H1 (cell line): ENCODE measurements at regions not wholly inside any gene's neighbourhood (a gene's known extent, or its start where the extent isn't known, plus 50 kb on each side); places are given as distances from the start of the nearest gene placed in this dataset.

Source experiments
- CTCF ChIA-PET: fragments of 300-600 bp; sonication (Branson Sonifier 250); formaldehyde crosslinking; loops from one replicate; lab custom pipeline; 2021; ENCODE audit not compliant: partially characterized antibody; lab: Charles Lee
- POLR2A ChIA-PET: fragments of 300-600 bp; sonication (Branson Sonifier 250); formaldehyde crosslinking; loops from one replicate; lab custom pipeline; 2021; ENCODE audit warnings: inconsistent platforms; ENCODE audit not compliant: partially characterized antibody; lab: Charles Lee
- DNase-seq, 2 experiments: peaks; one replicate each; pipeline versions ENCODE4 v3.0.0 to v3.0.0-alpha.2; 2010 to 2022; ENCODE audit warnings: low spot score in 2 of 2, low read depth in 1 of 2, mixed read lengths in 1 of 2
- FAIRE-seq: peaks from 2 replicates; lab custom pipeline; 2011; peaks lifted over from hg19 to GRCh38; lab: Jason Lieb, UNC
- H2AFZ ChIP-seq: 2 replicates; pipeline ENCODE4 v1.8.1; 2012; ENCODE audit warnings: low read length, inconsistent platforms
- H2AK5ac ChIP-seq: 2 replicates; pipeline ENCODE4 v1.6.1; 2013; ENCODE audit warnings: low read depth, low read length
- H2BK120ac ChIP-seq: replicated peaks from 2 replicates; pipeline ENCODE3; 2013; ENCODE audit warnings: low read depth, low read length, inconsistent platforms
- H2BK12ac ChIP-seq: 2 replicates; pipeline ENCODE4 v1.6.1; 2013; ENCODE audit warnings: low read depth, low read length
- H2BK15ac ChIP-seq: 2 replicates; pipeline ENCODE4 v1.6.1; 2013; ENCODE audit warnings: low read length
- H2BK20ac ChIP-seq: 2 replicates; pipeline ENCODE4 v1.6.1; 2013; ENCODE audit warnings: low read length
- H2BK5ac ChIP-seq: 2 replicates; pipeline ENCODE4 v1.6.1; 2013; ENCODE audit warnings: low read depth, low read length
- H3K14ac ChIP-seq: 2 replicates; pipeline ENCODE4 v1.6.1; 2013; ENCODE audit warnings: inconsistent platforms; ENCODE audit not compliant: insufficient read length
- H3K18ac ChIP-seq: 2 replicates; pipeline ENCODE4 v1.6.1; 2013; ENCODE audit warnings: low read length; ENCODE audit errors: extremely low read depth
- H3K23ac ChIP-seq: 2 replicates; pipeline ENCODE4 v1.6.1; 2013; ENCODE audit warnings: inconsistent platforms; ENCODE audit not compliant: insufficient read length
- H3K23me2 ChIP-seq: 2 replicates; pipeline ENCODE4 v1.6.1; 2013; ENCODE audit warnings: low read depth, low read length
- H3K27ac ChIP-seq: 2 replicates; pipeline ENCODE4 v1.6.1; 2011; ENCODE audit warnings: low read depth, low read length, inconsistent platforms
- H3K27me3 ChIP-seq, 4 experiments: replicated peaks in 1 of 4; 1 replicate in 1 of 4; 2 replicates in 3 of 4; pipeline versions ENCODE4 v1.6.1 to v1.8.1; 2011 to 2013; ENCODE audit warnings: low read length in 3 of 4, mild to moderate bottlenecking in 3 of 4, inconsistent platforms in 2 of 4, mixed read lengths in 2 of 4, moderate library complexity in 1 of 4; ENCODE audit not compliant: control insufficient read depth in 3 of 4, insufficient read depth in 3 of 4; ENCODE audit errors: extremely low read depth in 1 of 4
- H3K36me3 ChIP-seq, 4 experiments: 2 replicates each; pipeline versions ENCODE4 v1.6.1 to v1.8.1; 2011 to 2013; ENCODE audit warnings: mild to moderate bottlenecking in 4 of 4, low read length in 3 of 4, moderate library complexity in 2 of 4, control low read depth in 1 of 4, inconsistent platforms in 1 of 4; ENCODE audit not compliant: insufficient read depth in 4 of 4, control insufficient read depth in 2 of 4
- H3K4ac ChIP-seq: replicated peaks from 2 replicates; pipeline ENCODE3; 2013; ENCODE audit warnings: low read length, low read depth, mixed read lengths, inconsistent platforms; ENCODE audit not compliant: insufficient read length
- H3K4me1 ChIP-seq, 4 experiments: replicated peaks in 1 of 4; 1 replicate in 1 of 4; 2 replicates in 3 of 4; pipeline versions ENCODE4 v1.6.1 to v1.8.1; 2011 to 2013; ENCODE audit warnings: low read length in 3 of 4, inconsistent platforms in 2 of 4, mixed read lengths in 1 of 4; ENCODE audit not compliant: insufficient read depth in 4 of 4, control insufficient read depth in 3 of 4
- H3K4me2 ChIP-seq, 2 experiments: 2 replicates each; pipeline versions ENCODE4 v1.6.1 to v1.8.1; 2011 to 2013; ENCODE audit warnings: low read depth in 2 of 2, low read length in 2 of 2, control low read depth in 1 of 2, inconsistent platforms in 1 of 2, mild to moderate bottlenecking in 1 of 2; ENCODE audit not compliant: insufficient read depth in 1 of 2
- H3K4me3 ChIP-seq, 4 experiments: fragments of 200-600, 300-600 bp in 1 of 4; sonication (generic), shearing (Covaris generic), sonication (Bioruptor Twin) in 1 of 4; 2 replicates each; pipeline versions ENCODE4 v1.5.1 to v1.8.1; 2011 to 2016; ENCODE audit warnings: low read length in 4 of 4, low read depth in 3 of 4, control low read depth in 2 of 4, inconsistent platforms in 2 of 4, mild to moderate bottlenecking in 2 of 4, mixed read lengths in 1 of 4, moderate library complexity in 1 of 4; ENCODE audit not compliant: insufficient read depth in 2 of 4; ENCODE audit errors: extremely low read depth in 1 of 4
- H3K56ac ChIP-seq: replicated peaks from 2 replicates; pipeline ENCODE3; 2013; ENCODE audit warnings: low read depth, mild to moderate bottlenecking, mixed read lengths, low read length, inconsistent platforms; ENCODE audit not compliant: insufficient read length
- H3K79me1 ChIP-seq: 2 replicates; pipeline ENCODE4 v1.6.1; 2013; ENCODE audit warnings: low read depth, low read length, control low read depth
- H3K79me2 ChIP-seq, 2 experiments: 2 replicates each; pipeline versions ENCODE4 v1.6.1 to v1.8.1; 2012 to 2013; ENCODE audit warnings: low read length in 2 of 2, mild to moderate bottlenecking in 2 of 2, inconsistent platforms in 1 of 2; ENCODE audit not compliant: insufficient read depth in 2 of 2, control insufficient read depth in 1 of 2
- H3K9ac ChIP-seq, 4 experiments: replicated peaks in 1 of 4; 1 replicate in 1 of 4; 2 replicates in 3 of 4; pipeline versions ENCODE4 v1.6.1 to v1.8.1; 2011 to 2013; ENCODE audit warnings: low read depth in 3 of 4, low read length in 3 of 4, control low read depth in 2 of 4, mild to moderate bottlenecking in 2 of 4, moderate library complexity in 2 of 4, inconsistent platforms in 1 of 4; ENCODE audit errors: extremely low read depth in 1 of 4
- H3K9me3 ChIP-seq, 2 experiments: 2 replicates each; pipeline versions ENCODE4 v1.6.1 to v1.8.1; 2012 to 2013; ENCODE audit warnings: mild to moderate bottlenecking in 2 of 2, moderate library complexity in 2 of 2, control low read depth in 1 of 2, inconsistent platforms in 1 of 2, low read depth in 1 of 2, low read length in 1 of 2, mixed read lengths in 1 of 2; ENCODE audit not compliant: insufficient read depth in 2 of 2
- H4K20me1 ChIP-seq, 2 experiments: replicated peaks in 1 of 2; 2 replicates each; pipeline versions ENCODE3 to v1.8.1; 2011 to 2013; ENCODE audit warnings: inconsistent platforms in 2 of 2, low read length in 2 of 2, mild to moderate bottlenecking in 1 of 2; ENCODE audit not compliant: insufficient read depth in 2 of 2, control insufficient read depth in 1 of 2
- H4K5ac ChIP-seq: 2 replicates; pipeline ENCODE4 v1.6.1; 2013; ENCODE audit warnings: low read length, low read depth, mixed read lengths, inconsistent platforms; ENCODE audit not compliant: insufficient read length
- H4K8ac ChIP-seq: 2 replicates; pipeline ENCODE4 v1.8.0; 2013; ENCODE audit warnings: mild to moderate bottlenecking, moderate library complexity, low read length, inconsistent platforms; ENCODE audit not compliant: insufficient read depth; ENCODE audit errors: extremely low read depth
- H4K91ac ChIP-seq: replicated peaks from 2 replicates; pipeline ENCODE3; 2013; ENCODE audit warnings: low read length, mixed read lengths, inconsistent platforms; ENCODE audit not compliant: insufficient read length
- CEBPB ChIP-seq: IDR thresholded peaks from 2 replicates; pipeline ENCODE4 v1.6.1; 2012; ENCODE audit warnings: low read depth, low read length
- CHD1 ChIP-seq: IDR thresholded peaks from 2 replicates; pipeline ENCODE4 v1.6.1; 2012; ENCODE audit warnings: low read depth, low read length, improper control_type of control experiment
- GTF2F1 ChIP-seq: IDR thresholded peaks from 2 replicates; pipeline ENCODE4 v1.6.1; 2012; ENCODE audit warnings: low read depth, low read length, improper control_type of control experiment, borderline replicate concordance
- NRF1 ChIP-seq: IDR thresholded peaks from 2 replicates; pipeline ENCODE4 v1.6.1; 2011; ENCODE audit warnings: mild to moderate bottlenecking, low read depth, low read length, improper control_type of control experiment
- POLR2A ChIP-seq, 2 experiments: IDR thresholded peaks; 1 replicate in 1 of 2; 2 replicates in 1 of 2; pipeline ENCODE4 v1.6.1; 2011; ENCODE audit warnings: low read depth in 2 of 2, low read length in 2 of 2, mild to moderate bottlenecking in 2 of 2; ENCODE audit errors: control extremely low read depth in 1 of 2
- POU5F1 ChIP-seq: IDR thresholded peaks from 2 replicates; pipeline ENCODE4 v1.6.1; 2011; ENCODE audit warnings: low read depth, mild to moderate bottlenecking, low read length, moderate library complexity
- RNF2 ChIP-seq: fragments of 200-900, 300-1000 bp; sonication (generic); IDR thresholded peaks from 2 replicates; pipeline ENCODE4 v1.7.1; 2016; ENCODE audit warnings: borderline replicate concordance, low read depth, mild to moderate bottlenecking, antibody characterized with exemption, low read length; ENCODE audit not compliant: poor library complexity, severe bottlenecking; ENCODE audit errors: missing control alignments
- SIN3A ChIP-seq, 2 experiments: IDR thresholded peaks in 1 of 2; conservative IDR thresholded peaks in 1 of 2; 2 replicates each; pipeline ENCODE4 v1.6.1; 2011 to 2012; ENCODE audit warnings: low read length in 2 of 2, improper control_type of control experiment in 1 of 2, low read depth in 1 of 2, mild to moderate bottlenecking in 1 of 2
- SIX5 ChIP-seq: IDR thresholded peaks from 2 replicates; pipeline ENCODE4 v1.6.1; 2011; ENCODE audit warnings: mild to moderate bottlenecking, low read depth, low read length
- SP1 ChIP-seq: IDR thresholded peaks from 2 replicates; pipeline ENCODE4 v1.6.1; 2011; ENCODE audit warnings: low read depth, low read length
- SUZ12 ChIP-seq: fragments of 200-600 bp; sonication (generic); IDR thresholded peaks from 2 replicates; pipeline ENCODE4 v1.6.1; 2012; ENCODE audit warnings: mild to moderate bottlenecking, inconsistent platforms, low read length, moderate library complexity, mixed read lengths
- TEAD4 ChIP-seq: IDR thresholded peaks from 2 replicates; pipeline ENCODE4 v1.6.1; 2012; ENCODE audit warnings: low read depth, low read length, inconsistent platforms, mixed read lengths
- YY1 ChIP-seq: IDR thresholded peaks from 2 replicates; pipeline ENCODE4 v1.6.1; 2011; ENCODE audit warnings: low read depth, mild to moderate bottlenecking, low read length
- WGBS, 2 experiments: shearing (Covaris generic) in 1 of 2; methylation state at CpG; one replicate each; pipeline versions ENCODE4 v1.1.6 to v1.1.7; 2013 to 2015; ENCODE audit warnings: low lambda C conversion rate in 2 of 2, mixed read lengths in 2 of 2, inconsistent platforms in 1 of 2, low coverage in 1 of 2, missing lambda C conversion rate in 1 of 2; ENCODE audit not compliant: insufficient replicate concordance in 2 of 2, insufficient coverage in 1 of 2, insufficient read length in 1 of 2; ENCODE audit errors: extremely low coverage in 1 of 2, missing lambda C conversion rate in 1 of 2; 5-methylcytosine and 5-hydroxymethylcytosine counted together
- TF ChIP-seq, protein P1 (sequence below): IDR thresholded peaks from 2 replicates; pipeline ENCODE4 v1.6.1; 2012; ENCODE audit warnings: inconsistent platforms

DNA sequence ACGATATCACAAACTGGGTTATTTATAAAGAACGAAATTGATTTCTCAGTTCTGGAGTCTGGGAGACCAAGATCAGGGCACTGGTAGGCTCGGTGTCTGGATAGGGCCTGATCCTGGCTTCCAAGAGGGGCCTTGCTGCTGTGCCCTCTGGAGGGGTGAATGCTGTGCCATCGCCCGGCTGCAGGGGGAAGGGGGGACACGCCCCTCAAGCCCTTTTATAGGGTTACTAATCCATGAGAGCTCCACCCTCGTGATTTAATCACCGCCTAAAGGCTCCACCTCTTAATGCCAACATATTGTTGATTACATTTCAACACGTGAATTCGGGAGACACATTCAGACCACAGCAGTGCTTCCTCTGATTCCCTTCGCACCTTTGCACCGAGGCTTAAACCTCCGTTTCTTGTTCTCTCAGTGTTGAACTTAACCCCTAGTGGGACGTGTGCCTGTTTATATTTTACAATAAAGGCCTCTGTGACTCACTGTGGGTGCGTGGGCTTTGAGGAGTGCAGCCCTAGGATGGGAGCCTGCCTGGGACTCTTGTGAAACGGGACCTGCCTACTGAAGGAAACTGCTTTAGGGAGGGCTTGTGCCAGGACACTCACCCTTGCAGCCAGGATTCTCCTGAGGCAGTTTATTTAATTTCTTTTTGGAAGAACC lies 52.4 kb upstream of the SPATA13 start:
- Histone ChIP-seq H2AK5ac (no peak overlapping the region), H2BK5ac (no peak overlapping the region), H3K18ac (no peak overlapping the region), H3K79me1 (no peaks in the 10 kb centered on the region), H3K27me3 (no peaks in the 10 kb centered on the region; a peak in 1 of 7 replicates), H3K4me2 (no peak overlapping the region), H3K4ac (no peak overlapping the region), H2BK15ac (no peak overlapping the region), H3K14ac (no peak overlapping the region), H3K56ac (no peak overlapping the region), H2AFZ (peak overlapping the region; percentile 87), H3K4me1 (no peaks in the 10 kb centered on the region), H2BK12ac (no peak overlapping the region), H3K27ac (no peak overlapping the region), H4K20me1 (no peaks in the 10 kb centered on the region), H4K5ac (no peak overlapping the region), H3K23ac (no peak overlapping the region), H3K79me2 (no peaks in the 10 kb centered on the region), H2BK120ac (no peak overlapping the region), H4K91ac (no peak overlapping the region), H3K9me3 (no peaks in the 10 kb centered on the region), H3K4me3 (no peak overlapping the region), H4K8ac (no peak overlapping the region; the same call in 1 of the 2 replicates), H3K9ac (no peak overlapping the region), H3K36me3 (no peaks in the 10 kb centered on the region), H3K23me2 (no peaks in the 10 kb centered on the region), H2BK20ac (no peak overlapping the region)
- WGBS, 2 experiments = 88% methylated on average over 16 of the region's 16 CpGs; no CpG with 5 or more reads in 1 of the 2 experiments
- DNase-seq (no peak), FAIRE-seq (no peak)
- ChIA-PET POLR2A (no interaction called here), CTCF (interaction anchor here (0.7 kb wide), 1 partner anchor 105 kb away, joined by 3 read pairs; no protein-coding TSS in a partner anchor)
- TF ChIP-seq SP1 = no peak
- no peak for TF ChIP-seq NRF1
- no peak for TF ChIP-seq SIN3A (conservative IDR thresholded peaks at IDR 0.05 in 1 of 2, IDR thresholded peaks at IDR 0.05 in 1 of 2; ENCODE audit: low read depth in 1 of 2, low read length in 2 of 2)
- no peak for TF ChIP-seq GTF2F1
- TF ChIP-seq SIX5 = no peak
- no peak for TF ChIP-seq SUZ12
- no peak for TF ChIP-seq TEAD4
- TF ChIP-seq, protein P1, sequence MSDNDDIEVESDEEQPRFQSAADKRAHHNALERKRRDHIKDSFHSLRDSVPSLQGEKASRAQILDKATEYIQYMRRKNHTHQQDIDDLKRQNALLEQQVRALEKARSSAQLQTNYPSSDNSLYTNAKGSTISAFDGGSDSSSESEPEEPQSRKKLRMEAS = no peak
- no peak for TF ChIP-seq POLR2A (IDR thresholded peaks at IDR 0.05; ENCODE audit: control extremely low read depth in 1 of 2, low read depth in 2 of 2, low read length in 2 of 2)
- no peak for TF ChIP-seq POU5F1
- TF ChIP-seq CHD1 = no peak
- no peak for TF ChIP-seq CEBPB
- TF ChIP-seq RNF2 = no peak
- no peak for TF ChIP-seq YY1
